GM19372 (cell line): ENCODE measurements at regions not wholly inside any gene's neighbourhood (a gene's known extent, or its start where the extent isn't known, plus 50 kb on each side); places are given as distances from the start of the nearest gene placed in this dataset.

Source experiments
- ATAC-seq: cut with Tn5 transposase; IDR thresholded peaks from one replicate; pipeline ENCODE4 v1.9.1; 2021; ENCODE audit warnings: mild to moderate bottlenecking, low read depth, moderate library complexity; ENCODE audit not compliant: unreplicated experiment

DNA sequence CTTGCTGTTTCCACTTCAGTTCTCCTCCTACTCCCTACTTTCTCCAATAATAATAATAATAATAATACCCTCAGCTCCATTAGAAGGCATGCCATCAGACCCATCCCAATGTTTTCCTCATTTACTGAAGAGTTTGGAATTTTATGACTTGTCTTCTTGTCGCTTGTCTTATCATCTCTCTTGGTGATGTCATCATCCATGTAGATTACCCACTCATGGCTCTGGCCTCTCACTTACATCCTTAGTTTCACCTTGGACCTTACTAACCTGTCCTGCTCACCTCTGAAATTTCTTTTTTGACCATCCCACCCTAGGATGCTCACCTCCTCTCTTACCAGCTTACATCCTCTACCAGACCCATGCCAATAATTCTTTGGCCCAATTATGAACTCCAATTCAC lies 329.3 kb downstream of the ACTL7B start:
- ATAC-seq = no peak

DNA sequence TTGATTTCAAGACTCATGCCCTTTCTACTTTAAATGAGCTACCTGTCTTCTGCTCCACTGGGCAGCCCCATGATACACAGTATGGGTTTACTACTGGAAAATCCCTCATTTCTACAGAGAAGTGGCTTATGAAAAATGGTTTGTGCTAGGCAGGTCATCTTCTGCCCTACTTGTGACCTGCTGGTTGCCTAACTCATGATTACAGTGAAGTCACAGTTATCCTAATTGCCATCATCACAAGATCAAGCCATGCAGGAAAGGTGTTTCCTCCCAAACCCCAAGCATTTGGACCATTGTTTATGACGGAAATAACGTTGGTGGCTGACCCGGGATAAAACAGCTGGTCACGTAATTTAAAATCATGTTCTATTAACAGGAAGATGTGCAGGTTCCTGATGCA lies 330.6 kb downstream of the ACTL7B start:
- ATAC-seq = no peak

DNA sequence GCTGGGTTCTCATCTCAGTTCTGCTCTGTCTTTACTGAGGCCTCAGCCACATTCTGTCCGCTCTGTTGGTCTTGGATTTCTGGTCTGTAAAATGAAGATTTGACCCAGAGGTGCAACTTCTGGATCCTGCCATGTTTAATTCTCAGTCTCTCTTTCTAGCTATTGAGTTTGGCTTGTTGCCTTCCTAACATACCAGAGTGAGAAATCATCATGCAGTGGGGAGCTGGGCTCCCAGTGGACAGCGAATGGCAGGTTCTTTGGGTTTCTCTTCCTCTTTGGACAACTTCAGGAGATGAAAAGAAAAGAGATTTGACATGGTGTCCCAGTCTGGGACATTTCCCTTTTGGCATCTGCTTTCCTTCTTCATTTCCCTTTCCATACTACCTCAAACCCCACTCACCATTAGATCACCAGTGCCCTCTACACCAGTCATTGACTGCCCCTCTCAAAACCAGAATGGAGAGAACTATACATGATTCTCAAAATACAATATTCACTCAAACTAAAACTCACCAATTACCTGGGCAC lies 334.7 kb downstream of the ACTL7B start:
- no peak for ATAC-seq

DNA sequence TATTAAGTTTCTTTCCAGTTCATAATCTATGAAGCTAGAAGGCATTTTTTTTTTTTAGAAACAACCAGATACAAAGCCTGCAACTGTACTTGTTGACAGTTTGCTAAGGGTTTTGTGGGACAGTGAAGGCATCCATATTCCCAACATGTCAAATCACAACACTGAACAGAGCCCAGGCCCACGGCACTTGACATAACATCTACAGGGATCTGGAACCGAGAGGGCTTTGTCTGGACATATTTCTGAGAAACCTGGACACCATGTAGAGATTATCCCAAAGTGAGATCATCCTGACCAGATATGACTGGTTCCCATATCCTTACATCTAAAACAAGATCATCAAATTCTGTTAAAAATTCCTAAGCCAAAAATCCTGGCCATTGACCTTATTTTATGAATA lies 336.3 kb downstream of the ACTL7B start:
- no peak for ATAC-seq

DNA sequence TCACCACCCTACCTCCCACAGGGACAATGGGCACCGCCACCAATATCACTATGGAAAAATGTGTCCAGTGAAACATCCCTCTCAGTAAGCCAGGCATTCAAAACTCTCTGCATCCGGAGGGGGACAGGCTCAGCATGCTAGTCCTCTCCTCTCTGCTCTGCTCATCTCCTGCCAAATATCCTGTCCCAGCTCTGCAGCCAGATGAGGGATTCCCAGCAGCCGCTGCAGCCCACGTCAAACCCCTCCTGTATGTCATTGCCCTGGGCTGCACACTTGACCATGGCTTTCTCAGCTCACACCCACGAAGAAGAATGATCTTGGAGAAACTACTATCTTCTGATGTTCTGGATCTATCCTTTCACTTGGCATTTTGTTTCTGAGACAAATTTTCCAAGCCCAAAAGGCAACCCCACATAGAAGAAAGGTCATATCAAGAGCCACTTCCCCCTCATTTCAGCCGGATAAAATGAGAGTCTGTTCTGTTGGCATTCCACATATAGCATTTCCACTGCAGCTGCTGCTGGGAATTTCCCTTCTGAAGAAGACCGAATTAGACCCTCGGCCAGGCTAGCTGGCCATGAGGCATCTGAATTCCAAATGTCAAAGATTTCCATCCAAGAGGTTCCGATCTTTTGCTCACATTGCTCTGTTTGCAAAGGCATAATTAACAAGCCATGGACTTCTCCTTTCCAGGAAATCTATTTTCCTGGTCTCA lies 338.0 kb downstream of the ACTL7B start:
- no peak for ATAC-seq

DNA sequence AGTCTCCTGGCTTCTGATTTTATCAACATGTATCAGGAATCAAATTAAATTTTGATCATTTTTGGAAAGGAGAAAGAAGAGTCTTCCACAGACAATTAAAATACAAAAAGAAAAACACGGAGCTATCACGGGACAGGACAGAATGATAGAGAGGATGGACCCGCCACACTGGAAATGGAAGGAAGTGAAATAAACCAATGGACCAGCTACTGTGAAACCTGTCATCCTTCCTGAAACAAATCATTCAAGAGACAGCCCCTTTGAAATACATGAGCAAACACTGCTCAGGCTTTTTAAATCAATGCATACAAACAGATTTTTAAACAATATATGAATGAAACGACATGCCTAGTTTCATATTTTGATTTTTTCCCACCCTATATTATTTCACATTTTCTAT lies 339.4 kb downstream of the ACTL7B start:
- no peak for ATAC-seq

DNA sequence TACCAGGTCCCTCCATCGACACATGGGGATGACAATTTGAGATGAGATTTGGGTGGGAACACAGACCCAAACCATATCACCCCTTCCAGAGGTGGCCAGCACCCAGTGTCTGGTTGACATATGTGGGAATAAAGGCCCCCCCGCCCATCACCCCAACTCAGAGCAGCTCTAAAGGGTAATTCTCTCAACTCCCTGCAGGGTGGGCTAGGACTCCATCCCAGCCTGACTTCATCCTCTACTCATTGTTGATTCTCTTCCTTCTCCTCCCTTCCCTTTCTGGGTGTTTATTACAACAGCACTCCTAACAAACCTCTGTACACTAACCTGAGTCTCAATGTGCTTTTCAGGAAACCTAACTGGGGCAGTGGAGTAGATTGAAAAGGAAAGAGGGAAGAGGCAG lies 339.9 kb downstream of the ACTL7B start:
- no peak for ATAC-seq

DNA sequence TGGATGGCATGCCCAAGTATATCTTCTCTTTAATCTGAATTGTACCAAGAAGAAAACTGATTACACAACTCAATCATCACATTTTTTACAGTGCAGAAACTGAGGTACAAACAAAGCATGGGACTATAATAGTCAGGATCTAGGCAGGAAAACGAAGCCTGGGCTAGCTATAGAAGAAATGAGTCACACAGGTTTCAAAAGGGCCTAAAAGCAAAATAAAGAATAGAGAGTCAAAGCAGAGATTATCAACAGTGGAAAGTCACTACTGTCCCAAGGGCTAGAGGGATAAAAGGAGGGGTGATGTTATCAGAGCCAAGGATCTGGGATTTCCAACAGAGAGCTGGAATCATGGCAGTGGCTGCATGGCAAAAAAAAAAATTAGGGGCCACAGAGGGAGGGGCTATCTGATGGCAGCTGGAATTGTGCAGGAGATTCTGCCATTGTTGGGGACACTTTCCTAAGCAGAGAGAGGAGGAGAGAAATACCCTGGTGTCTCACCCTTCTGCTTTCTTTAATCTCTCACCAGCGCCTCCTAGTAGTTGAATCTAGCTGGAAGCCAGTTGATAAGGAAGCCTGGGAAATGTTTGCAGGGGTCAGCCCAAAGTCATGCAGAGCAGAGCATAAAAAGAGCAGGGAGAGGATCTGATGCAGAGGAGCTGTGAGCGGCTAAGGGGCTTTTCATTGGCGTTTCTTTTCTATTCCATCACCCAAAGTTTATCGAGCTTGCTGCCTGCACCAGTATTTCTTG lies 343.2 kb downstream of the ACTL7B start:
- ATAC-seq = no peak

DNA sequence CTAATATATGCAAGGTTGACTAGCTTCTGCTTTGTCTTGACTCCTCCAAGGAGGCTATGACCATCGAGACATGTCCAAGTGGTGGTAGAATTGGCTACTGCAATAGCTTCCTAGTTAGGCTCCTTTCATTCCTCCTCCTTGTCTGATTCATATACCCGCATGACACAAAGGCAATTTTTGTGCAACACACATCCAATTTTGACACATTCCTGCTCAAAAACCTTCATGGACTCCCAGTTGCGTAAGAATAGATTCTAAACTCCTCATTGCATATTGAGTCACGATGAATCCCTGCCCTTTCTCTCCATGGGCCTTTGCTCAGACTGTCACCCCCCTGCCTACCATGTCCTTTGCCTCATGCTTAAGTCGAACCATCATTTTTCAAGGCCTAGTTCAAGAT lies 344.5 kb downstream of the ACTL7B start:
- no peak for ATAC-seq

DNA sequence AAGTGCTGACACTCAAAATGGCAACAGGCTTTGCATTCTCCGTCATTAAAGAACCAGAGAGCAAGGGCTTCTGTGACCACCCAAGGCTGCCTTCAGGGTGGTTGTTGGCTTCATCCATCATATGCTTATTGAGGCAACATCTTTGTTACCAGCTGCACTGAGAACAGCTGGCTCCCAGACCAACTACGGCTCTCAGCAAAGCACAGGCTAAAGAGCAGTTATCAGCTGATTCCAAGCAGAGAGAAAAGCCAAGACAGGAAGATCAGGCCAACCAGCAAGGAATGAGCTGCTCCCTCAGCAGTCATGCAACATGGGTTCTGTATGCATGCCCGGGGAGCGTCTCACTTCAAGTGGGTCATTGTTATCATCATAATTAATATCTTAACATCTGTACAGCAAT lies 358.9 kb downstream of the ACTL7B start:
- ATAC-seq = no peak

DNA sequence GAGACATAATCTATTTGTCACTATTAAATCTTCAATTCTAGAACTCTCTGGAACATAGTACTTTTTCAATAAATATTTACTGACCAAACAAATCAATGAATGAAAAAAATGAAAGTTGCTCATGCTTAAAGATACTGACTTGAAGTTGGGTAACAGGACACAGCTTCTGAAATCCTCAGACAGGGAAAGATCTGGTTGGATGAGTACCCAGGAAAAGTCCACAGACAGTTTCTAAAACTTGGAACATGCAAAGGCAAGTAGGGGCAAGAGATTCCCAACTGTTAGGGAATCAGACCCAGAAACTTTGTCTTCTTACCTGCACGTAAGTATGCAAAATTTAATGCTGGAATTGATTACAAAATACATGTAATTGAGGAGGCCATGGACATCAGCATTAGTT lies 366.2 kb downstream of the ACTL7B start:
- no peak for ATAC-seq

DNA sequence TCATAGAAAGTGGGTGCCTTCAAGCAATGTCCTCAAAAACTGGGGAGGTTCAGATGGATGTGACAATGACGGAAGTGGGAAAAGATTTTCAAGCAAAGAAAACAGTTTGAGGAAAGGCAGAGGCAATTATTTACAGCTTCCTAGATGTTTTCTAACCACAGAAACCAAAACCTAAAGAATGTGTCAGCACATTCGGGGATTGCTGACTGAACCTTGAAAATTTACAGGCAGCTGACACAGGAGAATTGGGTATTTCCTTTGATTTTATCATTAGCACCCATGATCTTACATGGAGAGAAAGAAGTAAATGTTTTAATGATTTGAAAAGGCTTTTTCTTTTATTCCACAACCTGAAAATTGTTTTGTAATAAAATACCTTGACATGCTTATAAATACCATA lies 369.0 kb downstream of the ACTL7B start:
- ATAC-seq = no peak

DNA sequence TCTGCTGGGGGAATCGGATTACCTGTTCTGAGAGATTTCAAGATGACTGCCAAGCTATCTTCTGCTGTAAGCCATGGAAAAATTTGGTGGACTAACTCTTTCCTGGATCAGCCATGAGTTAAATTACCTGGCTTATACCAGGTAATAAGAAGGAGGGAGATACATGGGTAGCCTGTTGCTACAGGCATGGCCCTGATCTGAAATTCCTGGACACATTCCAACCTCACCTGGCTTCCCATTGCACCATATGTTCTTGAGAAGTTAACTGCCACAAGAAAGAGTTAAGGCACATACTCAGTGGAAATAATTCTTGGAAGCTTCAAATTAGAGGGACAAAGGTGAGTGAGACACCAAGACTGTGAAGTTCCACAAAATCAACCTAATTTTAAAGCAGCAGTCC lies 371.3 kb downstream of the ACTL7B start:
- no peak for ATAC-seq

DNA sequence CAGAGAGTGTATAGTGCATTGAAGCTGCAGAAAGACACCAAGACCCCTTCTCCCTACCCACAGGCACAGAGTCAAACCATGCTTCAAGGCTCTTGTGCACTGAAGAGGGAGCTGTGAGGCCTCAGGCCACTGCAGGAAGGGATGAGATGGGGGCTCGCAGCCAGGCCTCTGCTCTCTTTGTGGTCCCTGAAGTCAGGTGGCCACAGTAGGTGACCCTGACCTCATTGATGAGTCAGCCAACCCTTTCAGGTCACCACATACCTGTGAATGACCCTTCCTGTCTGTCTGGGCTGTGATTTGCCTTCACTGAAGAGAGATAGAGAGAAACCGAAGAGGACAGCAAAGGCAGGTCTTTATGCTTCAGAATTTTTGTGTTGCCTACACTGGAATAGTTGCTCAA lies 372.1 kb downstream of the ACTL7B start:
- no peak for ATAC-seq

DNA sequence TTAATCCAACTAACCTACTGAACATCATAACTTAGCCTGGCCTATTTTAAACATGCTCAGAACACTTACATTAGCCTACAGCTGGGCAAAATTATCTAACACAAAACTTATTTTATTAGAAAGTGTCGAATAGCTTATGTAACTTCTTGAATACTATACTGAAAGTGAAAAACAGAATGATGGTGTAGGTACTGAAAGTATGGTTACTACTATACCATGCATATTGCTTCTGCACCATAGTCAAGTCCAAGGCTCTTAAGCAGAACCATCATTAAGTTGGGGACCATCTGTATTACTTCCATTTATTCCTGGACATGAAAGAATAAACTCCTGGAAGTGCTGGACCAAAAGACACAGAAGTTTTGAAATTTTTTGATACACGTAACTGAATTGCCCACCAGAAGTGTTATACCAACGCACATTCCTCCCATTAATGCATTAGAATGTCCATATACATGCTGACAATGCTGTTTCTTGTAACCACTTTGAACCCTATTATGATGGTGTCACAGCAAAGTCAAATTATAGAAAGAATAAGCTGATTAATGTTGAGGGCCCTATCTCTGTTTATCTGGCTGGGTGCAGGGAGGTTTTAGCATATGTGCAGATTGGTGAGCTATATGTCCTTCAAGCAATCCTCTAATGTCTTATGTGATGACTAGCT lies 375.7 kb downstream of the ACTL7B start:
- no peak for ATAC-seq

DNA sequence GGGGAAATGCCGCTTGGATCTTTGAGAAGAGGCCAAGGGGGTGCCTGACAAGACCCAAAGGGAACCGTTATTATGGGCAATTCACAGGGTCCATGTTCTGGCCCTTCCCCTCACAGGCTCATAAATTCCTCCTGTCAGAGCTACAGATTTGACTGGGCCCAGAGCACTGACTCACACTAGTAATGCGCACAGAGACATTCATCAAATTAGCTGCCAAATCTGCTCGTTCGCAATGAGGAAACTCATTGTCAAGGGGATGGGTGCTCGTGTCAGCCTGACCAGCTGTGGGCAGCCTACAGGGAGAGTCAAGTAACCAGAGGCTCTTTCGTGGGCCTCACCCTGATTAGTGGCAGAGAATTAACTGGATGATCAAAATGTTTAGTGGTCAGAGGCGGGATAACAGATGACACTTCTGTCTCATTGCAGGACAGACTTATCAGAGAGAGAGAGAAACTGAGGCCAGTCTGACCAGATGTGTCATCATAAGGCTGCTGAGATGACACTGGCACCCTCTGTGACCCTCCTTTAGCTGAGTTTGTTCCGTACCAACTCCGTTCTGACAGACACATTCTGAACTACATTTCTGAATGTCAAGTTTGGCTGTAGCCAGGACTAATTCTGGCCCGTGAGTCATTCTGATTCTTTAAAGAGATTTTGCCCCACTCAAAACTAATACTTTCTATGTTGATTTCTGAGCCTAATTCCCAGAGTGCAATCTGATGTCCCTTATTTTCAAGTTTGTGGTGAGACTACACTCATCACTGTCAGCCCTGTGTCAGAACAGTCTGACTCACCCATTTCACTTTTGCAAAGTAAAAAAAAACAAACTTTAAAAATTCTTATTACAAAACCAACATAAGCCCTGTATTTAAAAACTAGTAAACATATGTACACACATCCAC lies 377.1 kb downstream of the ACTL7B start:
- no peak for ATAC-seq

DNA sequence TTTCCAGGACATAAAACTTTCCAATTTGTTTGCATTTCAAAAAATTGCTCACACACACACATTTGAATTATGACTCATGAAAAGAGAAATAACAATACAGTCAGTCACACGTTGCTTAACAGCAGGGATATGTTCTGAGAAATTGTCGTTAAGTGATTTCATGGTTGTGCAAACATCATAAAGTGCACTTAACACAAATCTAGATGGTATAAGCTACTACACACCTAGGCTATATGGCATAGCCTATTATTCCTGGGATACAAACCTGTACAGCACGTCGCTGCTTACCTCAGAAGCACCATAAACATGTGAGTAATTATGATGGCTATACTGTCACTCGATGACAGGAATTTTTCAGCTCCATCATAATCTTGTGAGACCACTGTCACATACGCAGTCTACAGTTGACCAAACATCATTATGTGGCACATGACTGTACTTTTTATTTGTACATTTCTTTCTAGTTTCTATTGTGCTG lies 378.2 kb downstream of the ACTL7B start:
- no peak for ATAC-seq

DNA sequence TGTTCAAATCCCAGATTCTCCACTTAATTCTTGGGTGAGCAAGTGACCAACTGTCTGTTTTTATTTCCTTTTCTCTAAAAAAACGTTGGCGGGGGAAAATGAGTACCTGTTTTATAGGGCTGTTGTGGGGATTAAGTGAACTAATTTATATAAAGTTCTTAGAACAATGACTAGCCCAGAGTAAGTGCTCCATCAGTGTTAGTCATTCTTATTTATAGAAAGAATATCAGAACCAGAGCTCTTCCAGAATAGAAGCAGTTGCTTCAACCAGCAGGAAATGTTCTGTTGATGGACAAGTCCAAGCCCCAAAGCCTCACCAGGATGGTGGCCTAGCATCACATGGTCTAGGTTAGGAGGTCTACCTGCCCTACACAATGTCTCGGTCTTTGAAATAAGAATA lies 379.2 kb downstream of the ACTL7B start:
- no peak for ATAC-seq

DNA sequence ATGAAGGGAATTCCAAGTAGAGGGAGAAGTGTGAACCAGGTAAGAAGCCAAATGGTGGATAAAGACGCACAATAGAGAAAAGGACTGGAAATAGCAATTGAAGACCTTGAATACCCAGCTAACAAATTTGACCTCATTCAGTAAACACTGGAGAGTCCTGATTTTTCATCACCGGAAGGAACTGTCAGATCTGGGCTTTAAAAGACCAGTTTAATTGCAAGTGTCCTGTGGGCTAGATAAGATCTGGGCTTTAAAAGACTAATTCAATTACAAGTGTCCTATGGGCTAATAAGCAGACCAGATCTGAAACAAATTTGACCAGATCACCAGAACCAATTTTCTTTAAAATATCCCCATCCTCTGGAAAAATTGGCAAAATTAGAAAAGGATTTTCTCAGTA lies 380.0 kb downstream of the ACTL7B start:
- no peak for ATAC-seq

DNA sequence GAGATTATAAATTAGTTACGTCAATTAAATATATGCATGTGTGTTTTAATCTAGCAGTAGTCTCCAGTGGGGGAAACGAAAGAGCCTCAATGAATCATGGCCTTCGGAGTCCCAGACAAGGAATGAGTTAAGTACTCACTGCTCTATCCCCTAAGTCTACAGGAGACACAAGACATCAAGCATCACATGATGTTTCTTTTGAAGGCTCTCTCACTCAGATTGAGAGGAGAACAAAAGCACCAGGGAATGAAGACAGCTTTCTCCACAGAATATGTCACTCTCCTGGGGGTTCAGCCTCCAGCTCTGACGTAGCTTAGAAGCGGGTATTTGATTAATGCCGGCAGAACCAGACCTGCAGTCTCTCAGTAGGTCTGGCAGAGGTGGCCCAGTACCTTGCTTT lies 381.4 kb downstream of the ACTL7B start:
- no peak for ATAC-seq
